Sigmoid colon (tissue), 4 donors: ENCODE measurements at regions not wholly inside any gene's neighbourhood (a gene's known extent, or its start where the extent isn't known, plus 50 kb on each side); places are given as distances from the start of the nearest gene placed in this dataset.

Experiments used
- CTCF ChIP-seq, 4 experiments: fragments of 450-650 bp in 3 of 4; fragments of 200-600 bp in 1 of 4; IDR thresholded peaks; one replicate each; pipeline ENCODE4 v1.5.1; 2016 to 2019; ENCODE audit warnings: antibody characterized with exemption in 4 of 4, mild to moderate bottlenecking in 3 of 4, moderate library complexity in 2 of 4
- POLR2A ChIP-seq, 2 donors: fragments of 450-650 bp; IDR thresholded peaks; one replicate each; pipeline ENCODE4 v1.6.1; 2016; ENCODE audit warnings: antibody characterized with exemption in 2 of 2, mild to moderate bottlenecking in 2 of 2, moderate library complexity in 2 of 2
- POLR2AphosphoS5 ChIP-seq, 4 donors: sonication (generic); formaldehyde crosslinking; IDR thresholded peaks; one replicate each; pipeline ENCODE4 v1.6.1; 2017; ENCODE audit warnings: antibody characterized with exemption in 4 of 4

DNA sequence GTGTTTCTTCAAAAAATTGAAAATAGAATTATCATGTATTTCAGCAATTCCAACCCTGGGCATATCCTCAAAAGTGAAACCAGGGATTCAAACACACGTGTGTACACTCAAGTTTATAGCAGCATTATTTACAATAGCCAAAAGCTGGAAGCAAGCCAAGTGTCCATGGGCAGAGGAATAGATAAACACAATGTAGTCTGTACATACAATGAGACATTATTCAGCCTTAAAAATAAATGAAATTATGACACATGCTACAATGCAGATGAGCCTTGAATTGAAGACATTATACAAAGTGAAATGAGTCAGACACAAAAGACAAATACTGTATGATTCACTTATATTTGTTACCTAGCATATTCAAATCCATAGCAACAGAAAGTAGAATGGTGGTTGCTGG, 853.4 kb downstream of the STIM2 start:
- no peak for TF ChIP-seq POLR2AphosphoS5 (IDR thresholded peaks at IDR 0.05)
- no peak for TF ChIP-seq CTCF (IDR thresholded peaks at IDR 0.05)
- no peak for TF ChIP-seq POLR2A (IDR thresholded peaks at IDR 0.05)
